ENCODE measurements at regions not wholly inside any gene's neighbourhood (a gene's known extent, or its start where the extent isn't known, plus 50 kb on each side); places are given as distances from the start of the nearest gene placed in this dataset.

DNA sequence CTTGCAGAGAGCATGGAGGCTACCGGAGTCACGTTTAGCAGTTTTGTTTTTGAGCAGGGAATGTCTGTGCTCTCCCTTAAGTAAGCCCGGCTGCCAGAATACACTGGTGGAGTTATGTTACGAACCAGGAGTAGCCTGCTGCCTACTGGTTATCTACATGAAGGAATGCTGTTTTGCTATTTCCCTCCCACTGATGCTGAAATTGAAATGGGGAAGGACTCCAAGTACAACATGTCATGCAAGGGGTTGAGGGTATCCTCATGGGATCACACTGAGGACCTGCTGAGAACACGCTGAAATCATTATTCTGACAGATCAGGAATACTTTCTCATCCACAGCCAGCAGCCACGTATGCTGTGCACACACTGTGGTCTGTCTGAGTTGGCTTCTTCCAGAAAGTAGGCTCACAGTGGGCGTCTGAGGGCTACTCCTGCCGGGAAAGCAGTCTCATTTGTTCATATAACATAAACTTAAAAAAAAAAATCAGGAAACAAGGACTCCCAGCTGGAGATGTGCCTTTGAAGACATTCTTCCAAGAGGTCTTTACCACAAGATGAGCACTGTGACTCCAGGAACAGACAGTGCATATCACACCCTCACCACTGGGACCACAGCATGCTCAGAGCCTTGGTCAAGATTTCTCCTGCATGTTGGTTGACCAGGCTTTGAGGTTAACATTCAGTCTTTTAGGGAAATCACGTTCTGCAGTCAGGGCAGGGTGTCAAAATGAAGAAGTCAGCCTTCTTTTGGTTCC, 300.4 kb upstream of the RASGRP1 start:
- TF ChIP-seq POLR2A (IDR thresholded peaks at IDR 0.05): no peak
- TF ChIP-seq, protein P1, sequence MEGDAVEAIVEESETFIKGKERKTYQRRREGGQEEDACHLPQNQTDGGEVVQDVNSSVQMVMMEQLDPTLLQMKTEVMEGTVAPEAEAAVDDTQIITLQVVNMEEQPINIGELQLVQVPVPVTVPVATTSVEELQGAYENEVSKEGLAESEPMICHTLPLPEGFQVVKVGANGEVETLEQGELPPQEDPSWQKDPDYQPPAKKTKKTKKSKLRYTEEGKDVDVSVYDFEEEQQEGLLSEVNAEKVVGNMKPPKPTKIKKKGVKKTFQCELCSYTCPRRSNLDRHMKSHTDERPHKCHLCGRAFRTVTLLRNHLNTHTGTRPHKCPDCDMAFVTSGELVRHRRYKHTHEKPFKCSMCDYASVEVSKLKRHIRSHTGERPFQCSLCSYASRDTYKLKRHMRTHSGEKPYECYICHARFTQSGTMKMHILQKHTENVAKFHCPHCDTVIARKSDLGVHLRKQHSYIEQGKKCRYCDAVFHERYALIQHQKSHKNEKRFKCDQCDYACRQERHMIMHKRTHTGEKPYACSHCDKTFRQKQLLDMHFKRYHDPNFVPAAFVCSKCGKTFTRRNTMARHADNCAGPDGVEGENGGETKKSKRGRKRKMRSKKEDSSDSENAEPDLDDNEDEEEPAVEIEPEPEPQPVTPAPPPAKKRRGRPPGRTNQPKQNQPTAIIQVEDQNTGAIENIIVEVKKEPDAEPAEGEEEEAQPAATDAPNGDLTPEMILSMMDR (IDR thresholded peaks at IDR 0.05): no peak

Measured in lower leg skin (tissue), 3 donors.